HG03196 (cell line): ENCODE measurements at regions not wholly inside any gene's neighbourhood (a gene's known extent, or its start where the extent isn't known, plus 50 kb on each side); places are given as distances from the start of the nearest gene placed in this dataset.
A peak's percentile ranks its signal among the peaks of the same experiment; 100 is the strongest.

Experiments used
- ATAC-seq: cut with Tn5 transposase; IDR thresholded peaks from one replicate; pipeline ENCODE4 v1.9.1; 2021; ENCODE audit not compliant: unreplicated experiment

DNA sequence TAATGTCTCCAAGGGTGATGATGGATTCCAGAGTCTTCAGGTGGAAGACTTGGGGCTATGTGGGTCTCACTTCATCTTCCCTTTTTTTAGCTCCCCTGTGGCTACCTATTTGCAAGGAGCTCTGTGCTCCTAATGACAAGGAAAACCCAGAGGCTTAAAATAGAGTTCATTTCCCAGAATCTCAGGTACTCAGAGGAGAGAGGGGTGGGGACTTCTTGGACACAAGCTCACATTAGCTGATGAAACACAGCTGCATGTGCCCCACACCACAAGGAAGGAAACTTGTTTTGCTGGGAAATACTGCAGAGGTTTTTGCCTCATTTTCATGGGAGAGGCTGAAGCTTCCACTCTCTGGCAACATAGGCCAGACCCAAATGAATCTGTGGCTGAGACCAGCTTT, 138.6 kb upstream of the SLC1A4 start:
- no peak for ATAC-seq

GRCh38 chr2:64852771-64853241, 136.4 kb upstream of the SLC1A4 start:
- no peak for ATAC-seq

DNA sequence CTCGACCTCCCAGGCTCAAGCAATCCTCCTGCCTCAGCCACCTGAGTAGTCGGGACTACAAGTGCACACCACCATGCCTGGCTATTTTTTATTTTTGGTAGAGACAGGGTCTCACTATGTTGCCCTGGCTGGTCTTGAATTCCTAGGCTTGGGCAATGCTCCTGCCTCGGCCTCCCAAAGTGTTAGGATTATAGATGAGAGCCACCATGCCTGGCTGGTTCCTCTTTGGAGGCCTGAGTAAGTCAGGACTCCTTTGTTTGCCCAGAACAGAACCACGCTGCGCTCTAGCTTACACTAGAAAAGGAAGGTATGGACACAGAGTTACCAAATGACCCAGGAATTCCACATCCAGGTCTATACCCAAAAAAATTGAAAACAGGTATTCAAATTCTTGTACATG, 135.9 kb upstream of the SLC1A4 start:
- no peak for ATAC-seq

GRCh38 chr2:64853894-64854293, 135.3 kb upstream of the SLC1A4 start:
- ATAC-seq, result no peak

- ATAC-seq, result no peak
These were observed 134.4 kb upstream of the SLC1A4 start for GRCh38 chr2:64854773-64855237.

GRCh38 chr2:64857581-64858471, 131.4 kb upstream of the SLC1A4 start:
- ATAC-seq, result no peak

DNA sequence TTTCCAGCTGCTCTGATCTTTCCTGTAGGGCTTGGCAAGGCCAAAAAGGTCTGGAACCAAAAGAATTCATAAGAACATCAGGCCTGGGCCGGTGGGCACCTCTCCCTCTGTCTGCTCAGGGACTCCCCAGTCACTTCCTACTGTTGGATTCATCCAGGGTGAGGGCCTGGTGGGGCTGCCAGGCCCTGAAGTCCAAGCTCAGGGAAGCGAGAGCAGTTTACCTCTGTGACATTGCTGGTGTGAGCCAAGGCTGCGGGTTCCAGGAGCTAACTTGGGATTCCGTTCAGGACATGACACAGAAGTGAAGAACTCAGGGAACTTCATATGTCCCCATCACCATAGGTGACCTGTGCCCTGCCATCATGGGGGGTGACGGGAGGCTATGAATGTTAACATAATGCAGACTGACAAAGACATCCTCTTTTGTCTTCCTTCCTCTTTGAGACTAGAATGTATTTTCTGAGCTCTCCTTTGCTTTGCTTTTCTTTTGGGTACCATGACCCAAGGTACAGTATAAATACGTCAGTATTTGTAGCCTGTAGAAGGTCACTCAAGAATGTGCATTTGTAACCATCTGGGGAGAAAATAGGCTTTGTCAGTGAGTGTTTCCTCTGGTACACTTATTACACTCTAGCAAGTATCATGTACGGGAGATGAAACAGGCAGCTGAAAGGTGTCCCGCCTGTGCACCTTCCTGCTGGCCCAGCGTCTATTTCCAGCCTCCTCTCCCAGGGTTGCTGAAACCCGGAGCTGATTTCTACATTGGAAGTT, 130.5 kb upstream of the SLC1A4 start:
- ATAC-seq, result peak; percentile 1

- ATAC-seq, result peak; percentile 43
These were observed 129.6 kb upstream of the SLC1A4 start for GRCh38 chr2:64859312-64860212.

GRCh38 chr2:64860276-64860885, 128.8 kb upstream of the SLC1A4 start:
- ATAC-seq, result no peak

- no peak for ATAC-seq
These were observed 128.3 kb upstream of the SLC1A4 start for GRCh38 chr2:64860936-64861335.

DNA sequence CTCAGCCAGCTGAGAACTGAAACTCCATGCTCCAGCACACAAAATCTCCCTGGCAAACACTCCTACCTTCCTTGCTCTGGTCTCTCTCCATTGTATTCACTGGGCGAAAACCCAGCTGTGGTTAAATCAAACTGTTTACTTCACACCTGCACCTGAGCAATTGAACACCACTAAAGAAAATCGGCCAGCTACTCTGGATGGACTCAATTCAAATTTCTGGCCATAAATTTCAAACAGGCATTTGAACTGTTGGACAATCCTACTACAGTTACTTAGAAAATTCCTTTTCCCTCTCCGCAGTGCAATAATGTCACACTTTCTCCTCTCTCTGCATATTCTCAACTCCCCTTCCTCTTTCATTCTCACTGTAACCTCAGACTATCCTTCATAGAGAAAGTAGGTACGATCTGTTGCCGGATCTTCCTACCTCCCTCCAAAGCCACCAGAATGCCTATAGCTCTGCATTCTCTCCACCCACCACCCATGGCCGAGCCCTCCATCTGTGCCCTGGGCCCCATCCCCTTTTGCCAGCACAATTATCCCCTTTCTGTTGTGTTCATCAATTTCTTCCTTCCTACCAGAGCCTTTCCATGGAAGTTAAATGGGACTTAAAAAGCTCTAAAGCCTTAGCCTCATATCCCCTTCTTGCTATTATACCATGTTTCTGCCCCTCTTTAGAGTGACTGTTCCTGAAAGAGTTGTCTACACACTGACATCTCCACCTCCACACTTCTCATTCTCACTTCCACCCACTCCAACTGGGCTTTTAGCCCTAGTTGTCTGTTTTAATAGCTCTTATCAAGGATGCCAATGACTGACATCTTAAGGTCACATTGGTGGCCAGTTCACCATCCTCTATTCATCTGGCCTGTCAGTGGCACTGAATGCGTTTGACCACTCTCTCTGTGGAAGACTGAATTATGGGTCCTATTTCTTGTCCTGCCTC, 127.5 kb upstream of the SLC1A4 start:
- ATAC-seq, result no peak

DNA sequence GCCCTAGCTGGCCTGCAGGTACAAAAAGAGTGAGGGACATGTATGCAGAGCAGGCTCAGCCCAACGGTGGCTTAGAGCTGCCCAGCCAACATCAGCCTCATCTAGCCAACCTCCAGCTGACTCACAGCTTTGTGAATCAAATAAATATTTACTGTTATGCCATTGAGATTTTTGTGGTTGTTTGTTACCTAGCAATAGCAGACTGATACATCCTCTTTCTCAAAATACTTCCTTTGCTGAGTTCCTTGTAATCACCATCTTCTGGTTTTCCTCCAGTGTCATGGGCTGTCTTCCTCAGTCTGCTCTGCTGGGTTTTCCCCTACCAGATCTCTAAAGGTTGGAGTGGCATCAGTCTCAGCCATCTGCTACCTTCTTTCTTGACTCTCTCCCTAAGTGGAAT, 126.6 kb upstream of the SLC1A4 start:
- no peak for ATAC-seq

DNA sequence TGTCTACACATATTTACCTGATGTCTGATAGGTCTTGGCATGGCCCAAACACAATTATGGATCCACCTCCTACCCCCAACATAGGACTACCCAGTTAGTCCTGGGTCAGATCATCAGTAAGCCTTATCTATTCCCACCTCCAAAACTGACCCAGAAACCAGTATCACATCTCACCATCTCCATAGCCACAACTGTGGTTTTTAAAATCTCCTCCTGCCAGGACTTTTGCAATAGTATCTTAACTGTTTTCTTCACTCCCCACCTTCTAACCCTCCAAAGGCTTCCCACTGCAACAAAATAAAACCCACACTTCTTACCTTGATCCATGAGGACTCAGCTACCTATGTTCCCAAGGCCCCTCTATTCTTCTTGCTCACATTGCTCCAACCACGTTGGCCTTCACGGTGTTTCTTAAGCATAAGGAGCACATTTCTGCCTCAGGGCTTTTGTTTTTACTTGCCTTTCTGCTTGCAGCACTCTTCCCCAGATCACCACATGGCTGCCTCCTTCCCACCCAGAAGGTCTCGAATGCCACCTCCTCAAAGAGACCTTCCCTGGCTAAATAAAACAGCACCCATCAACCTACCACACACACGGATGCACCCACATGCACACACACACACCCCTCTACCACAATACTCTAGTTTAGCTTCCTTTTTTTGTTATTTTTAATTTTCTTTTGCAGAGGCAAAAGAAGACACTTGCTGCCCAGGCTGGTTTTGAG, 125.9 kb upstream of the SLC1A4 start:
- ATAC-seq, result no peak

- ATAC-seq, result peak; percentile 56
These were observed 123.9 kb upstream of the SLC1A4 start for GRCh38 chr2:64865073-64865830.

DNA sequence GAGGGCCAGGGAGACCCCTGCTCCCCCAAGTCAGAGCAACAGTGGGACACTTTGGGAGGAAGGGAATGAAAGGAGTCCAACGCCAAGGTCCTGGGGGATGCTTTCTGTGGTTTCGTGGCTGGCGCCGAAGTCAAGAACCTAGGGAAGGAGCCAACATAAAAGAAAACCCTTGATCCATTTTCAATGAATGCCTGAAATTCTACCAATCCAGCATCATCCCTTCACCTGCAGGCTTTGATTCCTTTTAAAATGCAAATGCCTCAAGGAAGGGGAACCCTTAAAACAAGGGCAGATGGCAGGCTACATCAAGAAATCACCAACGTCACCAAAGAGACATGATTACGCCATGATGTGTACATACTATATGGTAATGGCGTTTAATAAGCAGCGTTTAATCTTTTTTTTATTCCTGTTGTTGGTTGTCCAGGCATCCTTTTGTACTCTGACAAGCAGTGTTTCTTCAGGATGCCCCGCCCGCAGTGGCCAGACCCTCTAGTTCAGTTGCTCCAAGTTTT, 123.3 kb upstream of the SLC1A4 start:
- no peak for ATAC-seq

- ATAC-seq, result no peak
These were observed 122.4 kb upstream of the SLC1A4 start for GRCh38 chr2:64866797-64867196.

DNA sequence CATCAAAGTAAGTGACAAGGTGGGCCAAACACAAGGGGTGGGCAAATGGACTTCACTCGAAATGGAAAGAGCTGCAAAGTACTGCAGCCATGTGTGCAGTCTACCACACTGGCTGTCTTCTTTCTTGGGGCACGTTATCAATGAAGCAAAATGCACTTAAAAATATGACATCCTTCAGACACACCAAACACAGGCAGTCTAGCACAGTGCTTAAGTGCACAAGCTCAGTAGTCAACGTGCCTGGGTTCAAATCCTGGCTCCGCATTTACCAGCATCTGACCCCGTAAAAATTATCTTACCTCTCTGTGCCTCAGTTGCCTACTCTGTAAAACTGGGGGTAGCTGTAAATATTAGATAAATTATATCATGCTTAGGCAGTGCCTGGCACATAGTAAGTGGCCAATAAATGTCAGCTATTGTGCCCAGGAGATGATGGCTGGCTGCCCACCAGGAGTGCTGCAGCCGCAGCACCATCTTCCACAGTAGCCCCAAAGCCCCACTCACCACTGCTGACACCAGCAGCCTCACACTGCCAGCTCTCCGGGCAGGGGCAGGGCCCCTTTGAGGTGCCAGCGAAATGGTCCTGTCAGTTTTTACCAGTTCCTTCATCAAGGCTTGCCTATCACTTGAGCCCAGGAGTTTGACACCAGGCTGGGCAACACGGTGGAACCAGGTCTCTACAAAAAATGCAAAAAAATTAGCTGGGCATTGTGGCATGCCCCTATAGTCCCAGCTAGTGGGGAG, 121.8 kb upstream of the SLC1A4 start:
- no peak for ATAC-seq
